HCT116 (cell line): ENCODE measurements at regions not wholly inside any gene's neighbourhood (a gene's known extent, or its start where the extent isn't known, plus 50 kb on each side); places are given as distances from the start of the nearest gene placed in this dataset.

ENCODE experiments used
- ATAC-seq: fragments of 200-7000 bp; cut with Tn5 transposase; 2 replicates; pipeline ENCODE4 v1.9.1; 2020; ENCODE audit warnings: mild to moderate bottlenecking, moderate library complexity
- BruUV-seq: library from RNA; stranded (reverse); fragments of 400-500 nt; replicated peaks from 2 replicates; lab custom pipeline; 2021; lab: Mats Ljungman, UMichigan
- CTCF ChIA-PET: fragments of 300-600 bp; sonication (Branson Sonifier 250); formaldehyde crosslinking; loops from one replicate; lab custom pipeline; 2021; ENCODE audit warnings: antibody characterized with exemption; lab: Charles Lee
- POLR2A ChIA-PET: fragments of 300-600, 350-600 bp; sonication (Branson Sonifier 250); formaldehyde crosslinking; loops from one replicate; lab custom pipeline; 2021; ENCODE audit warnings: antibody characterized with exemption; lab: Charles Lee
- RAD21 ChIA-PET, 2 experiments: fragments of 300-600 bp; sonication (Branson Sonifier 250); formaldehyde crosslinking; loops; one replicate each; lab custom pipeline; 2023; ENCODE audit warnings: low total read pairs in 2 of 2; ENCODE audit not compliant: uncharacterized antibody in 2 of 2, unreplicated experiment in 2 of 2, low non-redundant PET in 1 of 2; lab: Charles Lee
- DNase-seq: peaks from one replicate; pipeline ENCODE4 v3.0.0-alpha.2; 2010; ENCODE audit warnings: low read depth, low spot score
- H2AFZ ChIP-seq: fragments of 200-600 bp; shearing (Covaris generic), sonication (generic); 2 replicates; pipeline ENCODE4 v1.6.1; 2017; ENCODE audit warnings: low read depth, mixed run types, mixed read lengths, antibody characterized with exemption, low read length; ENCODE audit not compliant: poor library complexity, severe bottlenecking
- H3K27ac ChIP-seq: 2 replicates; pipeline ENCODE4 v1.5.1; 2012; ENCODE audit warnings: low read depth, low read length
- H3K27me3 ChIP-seq: fragments of 200-600 bp; sonication (generic); 2 replicates; pipeline ENCODE4 v1.6.1; 2016; ENCODE audit warnings: mixed run types, low read length, mixed read lengths; ENCODE audit not compliant: insufficient read depth
- H3K36me3 ChIP-seq, 2 experiments: fragments of 200-500 bp in 1 of 2; fragments of 200-600 bp in 1 of 2; sonication (Bioruptor generic) in 1 of 2; sonication (generic) in 1 of 2; 2 replicates each; pipeline versions ENCODE4 v1.5.1 to v1.6.1; 2014 to 2016; ENCODE audit warnings: low read length in 2 of 2, inconsistent platforms in 1 of 2, mixed read lengths in 1 of 2, mixed run types in 1 of 2; ENCODE audit not compliant: insufficient read depth in 2 of 2, control insufficient read depth in 1 of 2
- H3K4me1 ChIP-seq, 2 experiments: fragments of 200-600 bp in 1 of 2; sonication (generic) in 1 of 2; 2 replicates each; pipeline versions ENCODE4 v1.5.1 to v1.6.1; 2012 to 2017; ENCODE audit warnings: low read length in 2 of 2, inconsistent platforms in 1 of 2, mild to moderate bottlenecking in 1 of 2, mixed read lengths in 1 of 2, mixed run types in 1 of 2, moderate library complexity in 1 of 2; ENCODE audit not compliant: insufficient read depth in 2 of 2, control insufficient read depth in 1 of 2
- H3K4me2 ChIP-seq: fragments of 200-600 bp; sonication (generic); 2 replicates; pipeline ENCODE4 v1.6.1; 2017; ENCODE audit warnings: mixed run types, low read length, mixed read lengths
- H3K4me3 ChIP-seq, 2 experiments: fragments of 200-600 bp in 1 of 2; sonication (generic) in 1 of 2; replicated peaks in 1 of 2; 2 replicates each; pipeline ENCODE4 v1.5.1; 2011 to 2016; ENCODE audit warnings: low read length in 2 of 2, control low read depth in 1 of 2, low read depth in 1 of 2, mild to moderate bottlenecking in 1 of 2, mixed read lengths in 1 of 2, mixed run types in 1 of 2
- H3K79me2 ChIP-seq: fragments of 200-600 bp; sonication (generic); 2 replicates; pipeline ENCODE4 v1.6.1; 2017; ENCODE audit warnings: mild to moderate bottlenecking, mixed run types, low read length, moderate library complexity, mixed read lengths; ENCODE audit not compliant: insufficient read depth
- H3K9ac ChIP-seq: fragments of 200-600 bp; sonication (generic); 2 replicates; pipeline ENCODE4 v1.6.1; 2016; ENCODE audit warnings: low read length, mixed read lengths
- H3K9me2 ChIP-seq: fragments of 200-600 bp; sonication (generic), shearing (Covaris generic); 2 replicates; pipeline ENCODE4 v1.6.1; 2017; ENCODE audit warnings: mixed run types, mild to moderate bottlenecking, moderate library complexity; ENCODE audit not compliant: insufficient read depth
- H3K9me3 ChIP-seq, 2 experiments: fragments of 200-500 bp in 1 of 2; fragments of 200-600 bp in 1 of 2; sonication (Bioruptor generic) in 1 of 2; sonication (generic) in 1 of 2; 2 replicates each; pipeline ENCODE4 v1.6.1; 2014 to 2017; ENCODE audit warnings: low read length in 2 of 2, mixed read lengths in 2 of 2, inconsistent platforms in 1 of 2, low read depth in 1 of 2, mild to moderate bottlenecking in 1 of 2, mixed run types in 1 of 2, moderate library complexity in 1 of 2; ENCODE audit not compliant: control insufficient read depth in 1 of 2, insufficient read depth in 1 of 2
- H4K20me1 ChIP-seq: fragments of 200-600 bp; sonication (generic), shearing (Covaris generic); 2 replicates; pipeline ENCODE4 v1.6.1; 2017; ENCODE audit warnings: mixed run types, mild to moderate bottlenecking, moderate library complexity; ENCODE audit not compliant: insufficient read depth
- CBX3 ChIP-seq: IDR thresholded peaks from 2 replicates; pipeline ENCODE4 v1.6.1; 2012; ENCODE audit warnings: low read depth
- EGR1 ChIP-seq: IDR thresholded peaks from 2 replicates; pipeline ENCODE4 v1.6.1; 2012; ENCODE audit warnings: low read depth
- EZH2 ChIP-seq: fragments of 200-600 bp; sonication (generic); IDR thresholded peaks from 2 replicates; pipeline ENCODE4 v1.6.1; 2017; ENCODE audit warnings: antibody characterized with exemption, mixed run types
- FOSL1 ChIP-seq: IDR thresholded peaks from 2 replicates; pipeline ENCODE4 v1.6.1; 2012; ENCODE audit warnings: low read depth
- JUND ChIP-seq: IDR thresholded peaks from 2 replicates; pipeline ENCODE4 v1.6.1; 2012
- POLR2A ChIP-seq: IDR thresholded peaks from 2 replicates; pipeline ENCODE4 v1.7.0; 2011; ENCODE audit warnings: borderline replicate concordance; ENCODE audit not compliant: insufficient read depth, insufficient read length; ENCODE audit errors: extremely low read depth
- REST ChIP-seq: IDR thresholded peaks from 2 replicates; pipeline ENCODE4 v1.6.1; 2012; ENCODE audit warnings: low read depth
- SP1 ChIP-seq: IDR thresholded peaks from 2 replicates; pipeline ENCODE4 v1.6.1; 2012; ENCODE audit warnings: low read depth
- SRF ChIP-seq: IDR thresholded peaks from 2 replicates; pipeline ENCODE4 v1.6.1; 2012; ENCODE audit warnings: low read depth
- TCF7L2 ChIP-seq: IDR thresholded peaks from 2 replicates; pipeline ENCODE4 v1.7.0; 2011; ENCODE audit warnings: borderline replicate concordance, inconsistent platforms; ENCODE audit not compliant: insufficient read depth, insufficient read length; ENCODE audit errors: extremely low read depth
- YY1 ChIP-seq: IDR thresholded peaks from 2 replicates; pipeline ENCODE4 v1.6.1; 2011; ENCODE audit warnings: low read length, low read depth, moderate library complexity, mild to moderate bottlenecking; ENCODE audit not compliant: insufficient replicate concordance; ENCODE audit errors: extremely low read depth
- ZFX ChIP-seq: fragments of 450-650 bp; IDR thresholded peaks from 2 replicates; pipeline ENCODE4 v1.6.1; 2017
- intact Hi-C: fragments of 100-400 bp; cut with micrococcal nuclease; formaldehyde crosslinking; loops from 2 replicates; pipeline ENCODE4 v1.10.0; 2022
- TF ChIP-seq, protein P1 (sequence below), 3 experiments: fragments of 200-600 bp in 1 of 3; sonication (generic) in 1 of 3; IDR thresholded peaks in 2 of 3; conservative IDR thresholded peaks in 1 of 3; 2 replicates each; pipeline ENCODE4 v1.5.1; 2012 to 2017; ENCODE audit warnings: low read depth in 2 of 3, low read length in 2 of 3, antibody characterized with exemption in 1 of 3, borderline replicate concordance in 1 of 3, control low read depth in 1 of 3, mild to moderate bottlenecking in 1 of 3, mixed read lengths in 1 of 3, mixed run types in 1 of 3, moderate library complexity in 1 of 3; ENCODE audit not compliant: insufficient read depth in 1 of 3
- TF ChIP-seq, protein P2 (sequence below): IDR thresholded peaks from 2 replicates; pipeline ENCODE4 v1.6.1; 2012
- TF ChIP-seq, protein P3 (sequence below): IDR thresholded peaks from 2 replicates; pipeline ENCODE4 v1.6.1; 2012
- TF ChIP-seq, protein P4 (sequence below): IDR thresholded peaks from 2 replicates; pipeline ENCODE4 v1.6.1; 2011; ENCODE audit warnings: mild to moderate bottlenecking, low read length, moderate library complexity; ENCODE audit not compliant: insufficient replicate concordance; ENCODE audit errors: extremely low read depth

DNA sequence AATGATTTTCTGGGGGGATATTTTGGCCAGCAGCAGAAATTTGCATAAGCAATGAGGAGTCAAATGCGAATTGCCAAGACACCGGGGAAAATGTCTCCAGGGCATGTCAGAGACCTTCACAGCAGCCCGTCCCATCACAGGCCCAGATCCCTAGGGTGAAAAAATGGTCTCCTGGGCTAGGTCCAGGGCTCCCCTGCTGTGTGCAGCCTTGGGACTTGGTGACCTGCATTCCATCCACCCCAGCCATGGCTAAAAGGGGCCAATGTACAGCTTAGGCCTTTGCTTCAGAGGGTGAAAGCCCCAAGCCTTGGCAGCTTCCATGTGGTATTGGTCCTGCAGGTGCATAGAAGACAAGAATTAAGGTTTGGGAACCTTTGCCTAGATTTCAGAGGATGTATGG lies 534.5 kb upstream of the MEF2C start:
- ChIA-PET CTCF (no interaction called here), POLR2A (no interaction called here), RAD21 (no interaction called here)
- H3K79me2 ChIP-seq = no peaks in the 10 kb centered on the region
- H2AFZ ChIP-seq = no peak overlapping the region
- no TSS peak for BruUV-seq
- no peaks in the 10 kb centered on the region for H3K9me3 ChIP-seq
- no peak overlapping the region for H3K27ac ChIP-seq
- no peak for DNase-seq
- ATAC-seq = no peak
- intact Hi-C loops = no loop called here
- peaks cover 11% of the 10 kb centered on the region in 2 experiments for H3K4me1 ChIP-seq
- H3K36me3 ChIP-seq = no peaks in the 10 kb centered on the region
- TF ChIP-seq CBX3 = no peak
- TF ChIP-seq POLR2A = no peak
- TF ChIP-seq REST = no peak
- TF ChIP-seq, protein P1, sequence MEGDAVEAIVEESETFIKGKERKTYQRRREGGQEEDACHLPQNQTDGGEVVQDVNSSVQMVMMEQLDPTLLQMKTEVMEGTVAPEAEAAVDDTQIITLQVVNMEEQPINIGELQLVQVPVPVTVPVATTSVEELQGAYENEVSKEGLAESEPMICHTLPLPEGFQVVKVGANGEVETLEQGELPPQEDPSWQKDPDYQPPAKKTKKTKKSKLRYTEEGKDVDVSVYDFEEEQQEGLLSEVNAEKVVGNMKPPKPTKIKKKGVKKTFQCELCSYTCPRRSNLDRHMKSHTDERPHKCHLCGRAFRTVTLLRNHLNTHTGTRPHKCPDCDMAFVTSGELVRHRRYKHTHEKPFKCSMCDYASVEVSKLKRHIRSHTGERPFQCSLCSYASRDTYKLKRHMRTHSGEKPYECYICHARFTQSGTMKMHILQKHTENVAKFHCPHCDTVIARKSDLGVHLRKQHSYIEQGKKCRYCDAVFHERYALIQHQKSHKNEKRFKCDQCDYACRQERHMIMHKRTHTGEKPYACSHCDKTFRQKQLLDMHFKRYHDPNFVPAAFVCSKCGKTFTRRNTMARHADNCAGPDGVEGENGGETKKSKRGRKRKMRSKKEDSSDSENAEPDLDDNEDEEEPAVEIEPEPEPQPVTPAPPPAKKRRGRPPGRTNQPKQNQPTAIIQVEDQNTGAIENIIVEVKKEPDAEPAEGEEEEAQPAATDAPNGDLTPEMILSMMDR (IDR thresholded peaks at IDR 0.05 in 2 of 3, conservative IDR thresholded peaks at IDR 0.05 in 1 of 3; ENCODE audit: borderline replicate concordance in 1 of 3, insufficient read depth in 1 of 3, low read depth in 2 of 3, low read length in 2 of 3) = no peak
- no peak for TF ChIP-seq YY1
- TF ChIP-seq JUND = no peak
- TF ChIP-seq SP1 = no peak
- no peak for TF ChIP-seq ZFX
- TF ChIP-seq, protein P2, sequence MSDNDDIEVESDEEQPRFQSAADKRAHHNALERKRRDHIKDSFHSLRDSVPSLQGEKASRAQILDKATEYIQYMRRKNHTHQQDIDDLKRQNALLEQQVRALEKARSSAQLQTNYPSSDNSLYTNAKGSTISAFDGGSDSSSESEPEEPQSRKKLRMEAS = no peak
- no peak for TF ChIP-seq EGR1
- TF ChIP-seq TCF7L2 = no peak
- no peak for TF ChIP-seq EZH2
- TF ChIP-seq, protein P3, sequence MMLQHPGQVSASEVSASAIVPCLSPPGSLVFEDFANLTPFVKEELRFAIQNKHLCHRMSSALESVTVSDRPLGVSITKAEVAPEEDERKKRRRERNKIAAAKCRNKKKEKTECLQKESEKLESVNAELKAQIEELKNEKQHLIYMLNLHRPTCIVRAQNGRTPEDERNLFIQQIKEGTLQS = no peak
- no peak for TF ChIP-seq FOSL1
- TF ChIP-seq, protein P4, sequence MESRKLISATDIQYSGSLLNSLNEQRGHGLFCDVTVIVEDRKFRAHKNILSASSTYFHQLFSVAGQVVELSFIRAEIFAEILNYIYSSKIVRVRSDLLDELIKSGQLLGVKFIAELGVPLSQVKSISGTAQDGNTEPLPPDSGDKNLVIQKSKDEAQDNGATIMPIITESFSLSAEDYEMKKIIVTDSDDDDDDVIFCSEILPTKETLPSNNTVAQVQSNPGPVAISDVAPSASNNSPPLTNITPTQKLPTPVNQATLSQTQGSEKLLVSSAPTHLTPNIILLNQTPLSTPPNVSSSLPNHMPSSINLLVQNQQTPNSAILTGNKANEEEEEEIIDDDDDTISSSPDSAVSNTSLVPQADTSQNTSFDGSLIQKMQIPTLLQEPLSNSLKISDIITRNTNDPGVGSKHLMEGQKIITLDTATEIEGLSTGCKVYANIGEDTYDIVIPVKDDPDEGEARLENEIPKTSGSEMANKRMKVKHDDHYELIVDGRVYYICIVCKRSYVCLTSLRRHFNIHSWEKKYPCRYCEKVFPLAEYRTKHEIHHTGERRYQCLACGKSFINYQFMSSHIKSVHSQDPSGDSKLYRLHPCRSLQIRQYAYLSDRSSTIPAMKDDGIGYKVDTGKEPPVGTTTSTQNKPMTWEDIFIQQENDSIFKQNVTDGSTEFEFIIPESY = no peak
- no peak for TF ChIP-seq SRF
- H3K4me2 ChIP-seq = no peak overlapping the region
- no peak overlapping the region for H3K9ac ChIP-seq
- H4K20me1 ChIP-seq = no peaks in the 10 kb centered on the region
- H3K4me3 ChIP-seq = no peak overlapping the region
- H3K9me2 ChIP-seq = no peaks in the 10 kb centered on the region
- H3K27me3 ChIP-seq = no peaks in the 10 kb centered on the region
